Parathyroid adenoma (tissue), 2 donors: ENCODE measurements at regions not wholly inside any gene's neighbourhood (a gene's known extent, or its start where the extent isn't known, plus 50 kb on each side); places are given as distances from the start of the nearest gene placed in this dataset.

Experiments
- H2AFZ ChIP-seq: fragments of 300-600 bp; sonication (generic); one replicate; pipeline ENCODE4 v1.7.0; 2017; ENCODE audit warnings: antibody characterized with exemption, mild to moderate bottlenecking
- H3K27ac ChIP-seq: fragments of 300-600 bp; sonication (generic); one replicate; pipeline ENCODE4 v1.7.0; 2017
- H3K27me3 ChIP-seq: fragments of 300-600 bp; sonication (generic); one replicate; pipeline ENCODE4 v1.7.0; 2017; ENCODE audit warnings: low read length; ENCODE audit not compliant: control insufficient read depth, insufficient read depth
- H3K36me3 ChIP-seq: fragments of 300-600 bp; sonication (generic); one replicate; pipeline ENCODE4 v1.7.0; 2017; ENCODE audit warnings: low read length; ENCODE audit not compliant: control insufficient read depth, insufficient read depth
- H3K4me1 ChIP-seq: fragments of 300-600 bp; sonication (generic); one replicate; pipeline ENCODE4 v1.7.0; 2017; ENCODE audit warnings: control low read depth
- H3K4me2 ChIP-seq: fragments of 300-600 bp; sonication (generic); one replicate; pipeline ENCODE4 v1.7.0; 2017; ENCODE audit warnings: low read length
- H3K4me3 ChIP-seq: fragments of 300-600 bp; sonication (generic); one replicate; pipeline ENCODE4 v1.7.0; 2017; ENCODE audit warnings: low read depth, low read length
- H3K79me2 ChIP-seq: fragments of 300-600 bp; sonication (generic); one replicate; pipeline ENCODE4 v1.7.0; 2017; ENCODE audit warnings: control low read depth
- H3K9ac ChIP-seq: fragments of 300-600 bp; sonication (generic); one replicate; pipeline ENCODE4 v1.7.0; 2017; ENCODE audit warnings: mild to moderate bottlenecking
- H3K9me3 ChIP-seq: fragments of 300-600 bp; sonication (generic); one replicate; pipeline ENCODE4 v1.7.0; 2017; ENCODE audit warnings: low read length; ENCODE audit not compliant: control insufficient read depth
- TF ChIP-seq, protein P1 (sequence below): fragments of 300-600 bp; sonication (generic); IDR thresholded peaks from one replicate; pipeline ENCODE4 v1.7.0; 2017; ENCODE audit warnings: antibody characterized with exemption, mild to moderate bottlenecking
- donor health status: primary hyperparathyroidism.

GRCh38 chr15:59887211-59887610 lies 116.9 kb upstream of the FOXB1 start:
- Histone ChIP-seq H2AFZ (no peak overlapping the region), H3K4me1 (no peaks in the 10 kb centered on the region), H3K27ac (no peak overlapping the region), H3K27me3 (no peaks in the 10 kb centered on the region), H3K4me3 (no peak overlapping the region), H3K9ac (no peak overlapping the region), H3K9me3 (no peaks in the 10 kb centered on the region), H3K4me2 (no peak overlapping the region), H3K79me2 (no peaks in the 10 kb centered on the region), H3K36me3 (no peaks in the 10 kb centered on the region)
- TF ChIP-seq, protein P1, sequence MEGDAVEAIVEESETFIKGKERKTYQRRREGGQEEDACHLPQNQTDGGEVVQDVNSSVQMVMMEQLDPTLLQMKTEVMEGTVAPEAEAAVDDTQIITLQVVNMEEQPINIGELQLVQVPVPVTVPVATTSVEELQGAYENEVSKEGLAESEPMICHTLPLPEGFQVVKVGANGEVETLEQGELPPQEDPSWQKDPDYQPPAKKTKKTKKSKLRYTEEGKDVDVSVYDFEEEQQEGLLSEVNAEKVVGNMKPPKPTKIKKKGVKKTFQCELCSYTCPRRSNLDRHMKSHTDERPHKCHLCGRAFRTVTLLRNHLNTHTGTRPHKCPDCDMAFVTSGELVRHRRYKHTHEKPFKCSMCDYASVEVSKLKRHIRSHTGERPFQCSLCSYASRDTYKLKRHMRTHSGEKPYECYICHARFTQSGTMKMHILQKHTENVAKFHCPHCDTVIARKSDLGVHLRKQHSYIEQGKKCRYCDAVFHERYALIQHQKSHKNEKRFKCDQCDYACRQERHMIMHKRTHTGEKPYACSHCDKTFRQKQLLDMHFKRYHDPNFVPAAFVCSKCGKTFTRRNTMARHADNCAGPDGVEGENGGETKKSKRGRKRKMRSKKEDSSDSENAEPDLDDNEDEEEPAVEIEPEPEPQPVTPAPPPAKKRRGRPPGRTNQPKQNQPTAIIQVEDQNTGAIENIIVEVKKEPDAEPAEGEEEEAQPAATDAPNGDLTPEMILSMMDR = no peak

DNA sequence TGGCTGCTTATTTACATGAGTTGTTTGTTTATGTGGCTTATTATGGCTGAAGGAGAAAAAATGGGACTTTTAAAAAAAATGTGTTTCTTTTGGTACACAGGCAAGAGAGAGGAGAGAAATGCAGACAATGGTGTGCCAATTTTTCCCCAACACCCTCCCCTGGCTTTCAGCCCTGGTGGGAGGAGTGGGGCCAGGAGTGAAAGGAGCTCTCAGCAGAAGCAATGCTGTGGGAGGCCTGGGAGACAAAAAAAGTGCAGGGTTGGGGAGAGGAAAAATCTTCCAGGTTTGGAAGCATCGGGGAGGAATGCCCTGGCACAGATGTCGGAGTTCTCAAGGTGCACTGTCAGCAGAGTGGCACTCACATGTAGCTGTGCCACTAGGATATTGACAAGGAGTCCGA lies 117.7 kb upstream of the FOXB1 start:
- Histone ChIP-seq H3K9ac (no peak overlapping the region), H3K4me2 (no peak overlapping the region), H3K4me1 (no peaks in the 10 kb centered on the region), H2AFZ (no peak overlapping the region), H3K36me3 (no peaks in the 10 kb centered on the region), H3K9me3 (no peaks in the 10 kb centered on the region), H3K27me3 (no peaks in the 10 kb centered on the region), H3K4me3 (no peak overlapping the region), H3K79me2 (no peaks in the 10 kb centered on the region), H3K27ac (no peak overlapping the region)
- TF ChIP-seq, protein P1 = no peak

- Histone ChIP-seq H2AFZ (no peak overlapping the region), H3K9ac (no peak overlapping the region), H3K27ac (no peak overlapping the region), H3K4me2 (no peak overlapping the region), H3K27me3 (no peaks in the 10 kb centered on the region), H3K4me3 (no peak overlapping the region), H3K4me1 (no peaks in the 10 kb centered on the region), H3K36me3 (no peaks in the 10 kb centered on the region), H3K9me3 (no peaks in the 10 kb centered on the region), H3K79me2 (no peaks in the 10 kb centered on the region)
- TF ChIP-seq, protein P1 = no peak
Observed at GRCh38 chr15:59885832-59886231, 118.3 kb upstream of the FOXB1 start.

DNA sequence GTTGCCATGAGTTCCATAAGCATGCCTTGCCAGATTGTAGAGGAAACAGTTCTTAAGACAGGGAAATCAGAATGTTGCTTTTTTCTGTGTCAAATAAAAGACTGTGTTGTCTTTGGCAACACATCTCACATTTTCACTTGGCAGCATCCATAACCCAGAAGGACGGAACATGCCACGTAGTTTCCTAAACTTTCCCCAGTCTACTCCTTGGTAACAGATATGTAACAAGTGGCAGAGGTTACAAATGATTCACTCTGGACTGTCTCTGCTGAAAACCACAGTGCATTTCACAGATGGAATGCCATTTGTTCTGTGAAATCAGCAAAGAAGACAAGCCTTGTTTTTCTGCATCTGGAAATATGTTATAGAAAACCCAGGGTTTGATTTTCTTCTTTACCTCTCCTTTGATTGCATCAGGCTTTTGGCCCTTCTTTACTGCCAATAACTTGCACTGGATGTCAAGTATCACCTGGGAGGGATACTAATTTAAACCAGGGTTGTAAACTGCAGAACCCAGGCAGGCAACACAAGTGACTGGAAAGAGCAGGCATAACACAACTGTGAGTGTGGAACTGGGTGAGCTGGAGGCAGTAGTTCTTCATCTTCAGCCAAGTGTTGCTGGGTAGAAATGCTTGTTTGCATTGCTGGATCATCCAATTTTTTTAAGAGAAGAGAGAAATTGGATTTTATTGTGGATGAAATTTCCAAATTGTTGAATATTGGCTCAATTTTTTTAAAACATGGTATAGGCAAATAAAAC lies 124.4 kb upstream of the FOXB1 start:
- H3K27ac ChIP-seq = no peak overlapping the region
- H3K27me3 ChIP-seq = no peaks in the 10 kb centered on the region
- no peaks in the 10 kb centered on the region for H3K36me3 ChIP-seq
- no peaks in the 10 kb centered on the region for H3K79me2 ChIP-seq
- no peak overlapping the region for H2AFZ ChIP-seq
- no peak overlapping the region for H3K9ac ChIP-seq
- no peaks in the 10 kb centered on the region for H3K9me3 ChIP-seq
- H3K4me1 ChIP-seq = no peaks in the 10 kb centered on the region
- TF ChIP-seq, protein P1 = no peak
- no peak overlapping the region for H3K4me2 ChIP-seq
- no peak overlapping the region for H3K4me3 ChIP-seq

GRCh38 chr15:59876140-59876539 lies 128.0 kb upstream of the FOXB1 start:
- no peaks in the 10 kb centered on the region for H3K79me2 ChIP-seq
- no peaks in the 10 kb centered on the region for H3K27me3 ChIP-seq
- H3K4me2 ChIP-seq = no peak overlapping the region
- no peak overlapping the region for H3K9ac ChIP-seq
- H3K27ac ChIP-seq = no peak overlapping the region
- no peak overlapping the region for H2AFZ ChIP-seq
- no peaks in the 10 kb centered on the region for H3K36me3 ChIP-seq
- H3K9me3 ChIP-seq = no peaks in the 10 kb centered on the region
- TF ChIP-seq, protein P1 = no peak
- H3K4me1 ChIP-seq = no peaks in the 10 kb centered on the region
- H3K4me3 ChIP-seq = no peak overlapping the region
